GM23338 (cell line): ENCODE measurements at regions not wholly inside any gene's neighbourhood (a gene's known extent, or its start where the extent isn't known, plus 50 kb on each side); places are given as distances from the start of the nearest gene placed in this dataset.

Source experiments
- ATAC-seq: fragments of 200-7000 bp; cut with Tn5 transposase; 3 replicates; pipeline ENCODE4 v1.9.1; 2020
- DNase-seq: peaks from one replicate; pipeline ENCODE4 v3.0.0-alpha.2; 2015; ENCODE audit warnings: low spot score
- H2AFZ ChIP-seq: fragments of 200-600 bp; sonication (generic); 2 replicates; pipeline ENCODE4 v1.8.0; 2016; ENCODE audit warnings: antibody characterized with exemption, mild to moderate bottlenecking, moderate library complexity
- H3F3A ChIP-seq: fragments of 200-600 bp; sonication (generic); replicated peaks from 2 replicates; pipeline ENCODE4 v1.8.0; 2017; ENCODE audit warnings: antibody characterized with exemption, mixed run types, low read depth
- H3K27ac ChIP-seq: fragments of 200-600 bp; sonication (generic); 2 replicates; pipeline ENCODE4 v1.6.1; 2016; ENCODE audit warnings: low read depth
- H3K27me3 ChIP-seq: fragments of 200-600 bp; sonication (generic); 2 replicates; pipeline ENCODE4 v1.8.0; 2016; ENCODE audit warnings: mild to moderate bottlenecking, mixed run types, moderate library complexity; ENCODE audit not compliant: insufficient read depth
- H3K36me3 ChIP-seq: fragments of 200-600 bp; sonication (generic); 2 replicates; pipeline ENCODE4 v1.8.0; 2016; ENCODE audit warnings: mild to moderate bottlenecking; ENCODE audit not compliant: insufficient read depth
- H3K4me1 ChIP-seq: fragments of 200-600 bp; sonication (generic); 2 replicates; pipeline ENCODE4 v1.8.0; 2016; ENCODE audit warnings: mild to moderate bottlenecking, moderate library complexity; ENCODE audit not compliant: insufficient read depth
- H3K4me2 ChIP-seq: fragments of 200-600 bp; sonication (generic); 2 replicates; pipeline ENCODE4 v1.7.1; 2017; ENCODE audit warnings: mixed run types
- H3K4me3 ChIP-seq: fragments of 200-600 bp; sonication (generic); 2 replicates; pipeline ENCODE4 v1.6.1; 2016; ENCODE audit warnings: mixed run types
- H3K79me2 ChIP-seq: fragments of 200-600 bp; sonication (generic); replicated peaks from 2 replicates; pipeline ENCODE4 v1.8.0; 2017; ENCODE audit warnings: mild to moderate bottlenecking; ENCODE audit not compliant: insufficient read depth
- H3K9me2 ChIP-seq: fragments of 200-600 bp; sonication (generic); 2 replicates; pipeline ENCODE4 v1.8.0; 2017; ENCODE audit not compliant: insufficient read depth
- H4K20me1 ChIP-seq: fragments of 200-600 bp; sonication (generic); replicated peaks from 2 replicates; pipeline ENCODE4 v1.8.0; 2017; ENCODE audit warnings: mild to moderate bottlenecking; ENCODE audit not compliant: insufficient read depth
- H3K27ac Mint-ChIP-seq: 2 replicates; pipeline ENCODE4 v1.8.0; 2020; ENCODE audit warnings: inconsistent platforms, mild to moderate bottlenecking, moderate library complexity, mixed read lengths
- H3K27me3 Mint-ChIP-seq: 3 replicates; pipeline ENCODE4 v1.8.0; 2022; ENCODE audit warnings: low read depth, mild to moderate bottlenecking, moderate library complexity, mixed read lengths, inconsistent platforms; ENCODE audit not compliant: insufficient read depth, poor library complexity
- H3K36me3 Mint-ChIP-seq: 3 replicates; pipeline ENCODE4 v1.8.0; 2021; ENCODE audit warnings: low read depth, mild to moderate bottlenecking, inconsistent platforms, moderate library complexity, mixed read lengths
- H3K4me1 Mint-ChIP-seq: 3 replicates; pipeline ENCODE4 v1.8.0; 2020; ENCODE audit warnings: mild to moderate bottlenecking, inconsistent platforms, mixed read lengths
- H3K4me3 Mint-ChIP-seq: 3 replicates; pipeline ENCODE4 v1.8.0; 2021; ENCODE audit warnings: moderate library complexity, mild to moderate bottlenecking, inconsistent platforms, mixed read lengths
- H3K9me3 Mint-ChIP-seq: 3 replicates; pipeline ENCODE4 v1.8.0; 2020; ENCODE audit warnings: moderate library complexity, mild to moderate bottlenecking, inconsistent platforms, mixed read lengths
- CREB1 ChIP-seq: fragments of 250-450 bp; sonication (Bioruptor Pico); IDR thresholded peaks from 2 replicates; pipeline ENCODE4 v1.5.0; 2020; ENCODE audit warnings: low read depth, mild to moderate bottlenecking, moderate library complexity
- ETS1 ChIP-seq: IDR thresholded peaks from 2 replicates; pipeline ENCODE4 v1.6.1; 2016; ENCODE audit warnings: antibody characterized with exemption
- EZH2 ChIP-seq: fragments of 200-600 bp; sonication (generic); IDR thresholded peaks from one replicate; pipeline ENCODE4 v1.8.0; 2017; ENCODE audit warnings: antibody characterized with exemption, mild to moderate bottlenecking, low read depth; ENCODE audit not compliant: unreplicated experiment
- EZH2phosphoT487 ChIP-seq: fragments of 200-600 bp; sonication (generic); IDR thresholded peaks from one replicate; pipeline ENCODE4 v1.8.1; 2018; ENCODE audit warnings: antibody characterized with exemption; ENCODE audit not compliant: unreplicated experiment
- JUNB ChIP-seq: IDR thresholded peaks from one replicate; pipeline ENCODE4 v1.6.1; 2016; ENCODE audit warnings: antibody characterized with exemption; ENCODE audit not compliant: unreplicated experiment
- NANOG ChIP-seq: IDR thresholded peaks from 2 replicates; pipeline ENCODE4 v1.6.1; 2016; ENCODE audit warnings: antibody characterized with exemption, borderline replicate concordance
- POLR2AphosphoS5 ChIP-seq: IDR thresholded peaks from 2 replicates; pipeline ENCODE4 v1.6.1; 2016; ENCODE audit warnings: antibody characterized with exemption, low read depth
- REST ChIP-seq: IDR thresholded peaks from one replicate; pipeline ENCODE4 v1.6.1; 2018; ENCODE audit warnings: antibody characterized with exemption; ENCODE audit not compliant: unreplicated experiment
- STAT1 ChIP-seq: IDR thresholded peaks from one replicate; pipeline ENCODE4 v1.6.1; 2016; ENCODE audit warnings: antibody characterized with exemption; ENCODE audit not compliant: unreplicated experiment
- ZNF114 ChIP-seq: fragments of 250-450 bp; sonication (Bioruptor Pico); IDR thresholded peaks from 2 replicates; pipeline ENCODE4 v1.5.0; 2020; ENCODE audit warnings: mild to moderate bottlenecking, moderate library complexity
- ZNF331 ChIP-seq: fragments of 250-450 bp; sonication (Bioruptor Pico); IDR thresholded peaks from 2 replicates; pipeline ENCODE4 v1.5.0; 2020; ENCODE audit warnings: low read depth, mild to moderate bottlenecking, moderate library complexity

GRCh38 chr12:116430911-116431565, 128.1 kb upstream of the MAP1LC3B2 start (continued):
- TF ChIP-seq EZH2phosphoT487 (no peak), STAT1 (no peak), POLR2AphosphoS5 (no peak), ZNF114 (CRISPR knock-in tag) (no peak), ZNF331 (CRISPR knock-in tag) (no peak), EZH2 (no peak), CREB1 (CRISPR knock-in tag) (no peak), ETS1 (no peak), REST (no peak)

GRCh38 chr12:116431677-116432300, 127.4 kb upstream of the MAP1LC3B2 start:
- H3K27ac ChIP-seq: no peak overlapping the region
- no peak overlapping the region for H3K4me3 ChIP-seq
- H2AFZ ChIP-seq: no peak overlapping the region
- no peak overlapping the region for H3K4me2 ChIP-seq
- Mint-ChIP-seq H3K36me3 (no peaks in the 10 kb centered on the region), H3K9me3 (peaks cover 4% of the 10 kb centered on the region; the same call in 1 of the 3 replicates), H3K4me1 (peaks cover 45% of the 10 kb centered on the region), H3K27ac (no peak overlapping the region), H3K27me3 (peaks cover 20% of the 10 kb centered on the region), H3K4me3 (no peak overlapping the region)
- no peaks in the 10 kb centered on the region for H3K36me3 ChIP-seq
- no peak for DNase-seq
- H3K79me2 ChIP-seq: no peaks in the 10 kb centered on the region
- peaks cover 7% of the 10 kb centered on the region for H3K9me2 ChIP-seq
- peaks cover 6% of the 10 kb centered on the region; the same call in 1 of the 2 replicates for H3F3A ChIP-seq
- H3K27me3 ChIP-seq: no peaks in the 10 kb centered on the region
- no peak for ATAC-seq
- H3K4me1 ChIP-seq: peaks cover 27% of the 10 kb centered on the region
- H4K20me1 ChIP-seq: no peaks in the 10 kb centered on the region
- no peak for TF ChIP-seq JUNB
- TF ChIP-seq EZH2phosphoT487: no peak
- no peak for TF ChIP-seq POLR2AphosphoS5
- TF ChIP-seq NANOG: no peak
- no peak for TF ChIP-seq REST
- no peak for TF ChIP-seq STAT1
